ENCODE measurements at regions not wholly inside any gene's neighbourhood (a gene's known extent, or its start where the extent isn't known, plus 50 kb on each side); places are given as distances from the start of the nearest gene placed in this dataset.

DNA sequence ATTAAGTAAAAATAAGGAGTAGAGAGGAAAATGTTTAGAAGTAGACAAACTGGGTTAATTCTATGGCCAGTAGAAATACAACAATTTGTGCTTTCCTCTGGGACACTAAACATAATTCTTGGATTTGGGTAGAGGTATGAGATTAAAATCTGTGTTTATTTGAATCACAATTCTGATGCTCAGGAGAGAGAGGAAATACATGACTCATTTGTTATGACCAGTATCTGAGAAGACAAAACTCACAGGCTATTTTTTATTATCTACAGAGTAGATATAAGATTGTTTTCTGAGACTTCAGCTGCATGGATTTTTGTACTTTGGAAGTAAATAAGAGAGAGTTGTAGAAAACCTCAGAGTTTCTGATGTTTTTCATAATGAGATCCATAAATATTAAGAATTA, 315.7 kb upstream of the CWC22 start:
- Histone ChIP-seq H3K4me3 (ENCODE audit: low read length) (no peak overlapping the region), H3K27ac (ENCODE audit: low read depth, low read length) (no peak overlapping the region), H3K9me3 (ENCODE audit: control insufficient read depth in 2 of 3, low read length in 3 of 3) (no peaks in the 10 kb centered on the region), H3K36me3 (ENCODE audit: control insufficient read depth in 2 of 3, insufficient read depth in 3 of 3, low read length in 3 of 3) (no peaks in the 10 kb centered on the region), H3K27me3 (ENCODE audit: control insufficient read depth in 2 of 2, insufficient read depth in 2 of 2, low read length in 2 of 2) (no peaks in the 10 kb centered on the region), H3K4me1 (ENCODE audit: control insufficient read depth in 2 of 2, insufficient read depth in 2 of 2, low read length in 2 of 2) (no peaks in the 10 kb centered on the region)
- H3K9me3 Mint-ChIP-seq: peaks cover 0 to 24% (median 2%) of the 10 kb centered on the region in 11 donors
- DNase-seq (no peak), ATAC-seq (no peak)
- ChIA-PET POLR2A (no interaction called here), CTCF (no interaction called here)
- H3K36me3 Mint-ChIP-seq: no peaks in the 10 kb centered on the region
- peaks cover 0 to 10% (median 7%) of the 10 kb centered on the region in 5 donors for H3K27me3 Mint-ChIP-seq
- intact Hi-C loops (cut with micrococcal nuclease): no loop called here
- no peak overlapping the region for H3K27ac Mint-ChIP-seq
- H3K4me3 Mint-ChIP-seq: no peak overlapping the region
- H3K4me1 Mint-ChIP-seq: no peaks in the 10 kb centered on the region

DNA sequence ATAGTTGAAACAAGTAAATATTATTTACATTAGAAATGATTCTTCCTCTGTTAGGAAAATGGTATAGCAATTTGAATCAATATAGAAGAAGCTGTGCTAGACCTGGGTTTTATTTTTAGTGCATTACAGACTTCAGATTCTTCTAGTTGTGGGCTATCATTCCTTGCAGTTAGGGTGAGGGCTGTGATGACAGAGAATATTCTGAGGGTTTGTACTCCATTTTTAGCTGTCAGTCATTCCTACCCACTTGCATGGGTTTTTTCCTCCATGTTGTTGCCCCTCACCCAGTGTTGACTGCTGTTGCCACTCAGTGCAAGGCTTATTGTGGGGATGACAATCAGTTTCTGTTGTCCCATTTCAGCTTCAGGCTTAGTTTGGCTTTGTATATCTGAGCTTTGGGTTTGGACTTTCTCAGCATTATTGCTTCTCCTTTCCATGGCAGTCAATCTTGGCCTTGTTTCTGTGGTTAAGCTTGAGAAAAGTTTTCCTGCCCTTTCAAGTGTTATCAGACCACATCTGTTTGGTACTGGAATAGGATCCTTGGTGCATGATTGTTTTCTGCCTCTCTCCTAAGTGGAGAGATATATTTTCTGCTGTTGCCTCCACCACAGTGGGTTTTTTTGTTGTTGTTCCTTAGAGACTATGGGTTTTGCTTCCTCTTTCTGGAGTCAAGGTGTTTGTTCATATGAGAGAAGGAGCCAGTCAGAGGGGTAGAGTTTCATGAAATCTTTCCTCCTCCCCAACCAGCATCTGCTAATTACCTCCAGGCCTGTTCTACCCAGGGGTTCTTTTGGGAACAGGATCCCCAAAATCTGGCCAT, 312.7 kb upstream of the CWC22 start:
- no peak overlapping the region for H3K27ac ChIP-seq (ENCODE audit: low read depth, low read length)
- H3K36me3 Mint-ChIP-seq: no peaks in the 10 kb centered on the region
- no peak overlapping the region for H3K4me3 Mint-ChIP-seq
- intact Hi-C loops (cut with micrococcal nuclease): no loop called here
- no peaks in the 10 kb centered on the region for H3K27me3 Mint-ChIP-seq
- ChIA-PET POLR2A (no interaction called here), CTCF (no interaction called here)
- DNase-seq: no peak
- H3K9me3 ChIP-seq (ENCODE audit: control insufficient read depth in 2 of 3, low read length in 3 of 3): no peaks in the 10 kb centered on the region
- no peak overlapping the region for H3K4me3 ChIP-seq (ENCODE audit: low read length)
- no peak overlapping the region for H3K27ac Mint-ChIP-seq
- ATAC-seq: no peak
- H3K4me1 ChIP-seq (ENCODE audit: control insufficient read depth in 2 of 2, insufficient read depth in 2 of 2, low read length in 2 of 2): no peaks in the 10 kb centered on the region
- no peaks in the 10 kb centered on the region for H3K27me3 ChIP-seq (ENCODE audit: control insufficient read depth in 2 of 2, insufficient read depth in 2 of 2, low read length in 2 of 2)
- no peaks in the 10 kb centered on the region for H3K36me3 ChIP-seq (ENCODE audit: control insufficient read depth in 2 of 3, insufficient read depth in 3 of 3, low read length in 3 of 3)
- H3K9me3 Mint-ChIP-seq: peaks cover 0 to 17% (median 3%) of the 10 kb centered on the region in 11 donors
- no peaks in the 10 kb centered on the region for H3K4me1 Mint-ChIP-seq

DNA sequence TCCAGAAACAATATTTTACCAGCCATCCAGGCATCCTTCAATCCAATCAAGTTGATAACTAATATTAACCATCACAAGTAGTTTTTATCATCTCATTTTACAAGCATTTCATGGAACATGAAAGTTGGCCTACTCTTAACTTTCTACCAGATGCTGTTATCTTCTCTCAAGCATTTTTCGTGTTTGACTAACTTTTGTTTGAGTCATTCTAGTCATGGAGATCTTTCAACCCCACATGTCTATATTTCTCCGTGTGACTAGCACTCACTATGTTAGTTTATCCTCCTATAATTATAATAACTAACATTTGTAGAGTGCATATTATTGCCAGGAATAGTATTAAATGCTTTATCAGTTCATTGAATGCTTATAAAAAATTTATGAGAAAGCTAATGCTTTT, 307.0 kb upstream of the CWC22 start:
- Mint-ChIP-seq H3K4me3 (no peak overlapping the region), H3K9me3 (peaks cover 0 to 8% (median 0%) of the 10 kb centered on the region in 11 donors), H3K36me3 (no peaks in the 10 kb centered on the region), H3K4me1 (no peaks in the 10 kb centered on the region), H3K27ac (no peak overlapping the region), H3K27me3 (peaks cover 0 to 3% (median 0%) of the 10 kb centered on the region in 5 donors)
- no peaks in the 10 kb centered on the region for H3K9me3 ChIP-seq (ENCODE audit: control insufficient read depth in 2 of 3, low read length in 3 of 3)
- ChIA-PET POLR2A (no interaction called here), CTCF (no interaction called here)
- no peak overlapping the region for H3K4me3 ChIP-seq (ENCODE audit: low read length)
- no peaks in the 10 kb centered on the region for H3K27me3 ChIP-seq (ENCODE audit: control insufficient read depth in 2 of 2, insufficient read depth in 2 of 2, low read length in 2 of 2)
- H3K4me1 ChIP-seq (ENCODE audit: control insufficient read depth in 2 of 2, insufficient read depth in 2 of 2, low read length in 2 of 2): no peaks in the 10 kb centered on the region
- H3K36me3 ChIP-seq (ENCODE audit: control insufficient read depth in 2 of 3, insufficient read depth in 3 of 3, low read length in 3 of 3): no peaks in the 10 kb centered on the region
- intact Hi-C loops (cut with micrococcal nuclease): no loop called here
- no peak for ATAC-seq
- DNase-seq: no peak
- H3K27ac ChIP-seq (ENCODE audit: low read depth, low read length): no peak overlapping the region

DNA sequence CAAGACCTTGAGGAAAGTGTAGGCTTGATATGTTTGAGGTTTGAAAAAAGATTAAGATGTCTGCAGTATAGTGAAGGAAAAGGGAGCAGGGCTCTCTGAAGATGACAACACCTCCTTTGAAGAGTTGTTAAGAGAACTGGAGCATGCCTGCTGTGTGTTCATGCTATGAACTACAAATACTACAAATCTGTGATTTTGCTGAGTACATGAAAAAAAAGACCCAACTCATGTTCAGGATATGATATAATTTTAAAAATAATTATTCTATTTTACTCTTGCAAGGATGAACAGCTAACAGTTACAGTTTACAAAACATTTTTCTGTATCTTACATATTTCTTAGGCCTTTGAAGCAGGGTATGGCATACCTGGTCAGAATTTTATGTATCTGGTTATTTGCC, 305.4 kb upstream of the CWC22 start:
- Mint-ChIP-seq H3K9me3 (peaks cover 0 to 6% (median 0%) of the 10 kb centered on the region in 11 donors), H3K4me1 (no peaks in the 10 kb centered on the region), H3K27me3 (peaks cover 0 to 3% (median 0%) of the 10 kb centered on the region in 5 donors), H3K27ac (no peak overlapping the region), H3K4me3 (no peak overlapping the region), H3K36me3 (no peaks in the 10 kb centered on the region)
- H3K9me3 ChIP-seq (ENCODE audit: control insufficient read depth in 2 of 3, low read length in 3 of 3): no peaks in the 10 kb centered on the region
- no peaks in the 10 kb centered on the region for H3K4me1 ChIP-seq (ENCODE audit: control insufficient read depth in 2 of 2, insufficient read depth in 2 of 2, low read length in 2 of 2)
- H3K27me3 ChIP-seq (ENCODE audit: control insufficient read depth in 2 of 2, insufficient read depth in 2 of 2, low read length in 2 of 2): no peaks in the 10 kb centered on the region
- POLR2A ChIA-PET: no interaction called here
- H3K4me3 ChIP-seq (ENCODE audit: low read length): no peak overlapping the region
- no peak for DNase-seq
- no peak overlapping the region for H3K27ac ChIP-seq (ENCODE audit: low read depth, low read length)
- no peaks in the 10 kb centered on the region for H3K36me3 ChIP-seq (ENCODE audit: control insufficient read depth in 2 of 3, insufficient read depth in 3 of 3, low read length in 3 of 3)
- CTCF ChIA-PET: no interaction called here
- no peak for ATAC-seq
- intact Hi-C loops (cut with micrococcal nuclease): no loop called here

DNA sequence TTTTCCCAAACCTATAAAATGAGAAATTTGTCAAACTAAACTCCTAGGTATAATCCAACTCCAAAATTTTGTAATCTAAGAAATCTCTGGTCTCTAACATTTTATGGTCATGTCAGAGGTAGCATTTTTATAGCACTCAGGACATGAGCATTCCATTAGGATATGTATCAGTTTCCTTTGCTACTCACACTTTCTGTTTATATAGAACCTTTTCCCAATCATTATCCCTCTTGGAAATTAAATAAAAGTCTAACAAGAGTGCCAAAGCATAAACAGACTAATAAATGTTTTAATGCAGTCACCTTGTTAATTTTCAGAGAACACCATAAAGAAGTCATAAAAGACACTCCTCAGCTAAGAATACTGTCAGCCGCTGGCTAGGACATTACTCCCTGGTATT, 300.0 kb upstream of the CWC22 start:
- H3K36me3 Mint-ChIP-seq: no peaks in the 10 kb centered on the region
- Histone ChIP-seq H3K27ac (ENCODE audit: low read depth, low read length) (no peak overlapping the region), H3K4me1 (ENCODE audit: control insufficient read depth in 2 of 2, insufficient read depth in 2 of 2, low read length in 2 of 2) (no peaks in the 10 kb centered on the region), H3K36me3 (ENCODE audit: control insufficient read depth in 2 of 3, insufficient read depth in 3 of 3, low read length in 3 of 3) (no peaks in the 10 kb centered on the region), H3K9me3 (ENCODE audit: control insufficient read depth in 2 of 3, low read length in 3 of 3) (no peaks in the 10 kb centered on the region), H3K27me3 (ENCODE audit: control insufficient read depth in 2 of 2, insufficient read depth in 2 of 2, low read length in 2 of 2) (no peaks in the 10 kb centered on the region), H3K4me3 (ENCODE audit: low read length) (no peak overlapping the region)
- H3K9me3 Mint-ChIP-seq: peaks cover 0 to 4% (median 0%) of the 10 kb centered on the region in 11 donors
- ChIA-PET POLR2A (no interaction called here), CTCF (no interaction called here)
- H3K27me3 Mint-ChIP-seq: peaks cover 0 to 3% (median 0%) of the 10 kb centered on the region in 5 donors
- H3K27ac Mint-ChIP-seq: no peak overlapping the region
- intact Hi-C loops (cut with micrococcal nuclease): no loop called here
- ATAC-seq (no peak), DNase-seq (no peak)
- no peak overlapping the region for H3K4me3 Mint-ChIP-seq
- no peaks in the 10 kb centered on the region for H3K4me1 Mint-ChIP-seq

DNA sequence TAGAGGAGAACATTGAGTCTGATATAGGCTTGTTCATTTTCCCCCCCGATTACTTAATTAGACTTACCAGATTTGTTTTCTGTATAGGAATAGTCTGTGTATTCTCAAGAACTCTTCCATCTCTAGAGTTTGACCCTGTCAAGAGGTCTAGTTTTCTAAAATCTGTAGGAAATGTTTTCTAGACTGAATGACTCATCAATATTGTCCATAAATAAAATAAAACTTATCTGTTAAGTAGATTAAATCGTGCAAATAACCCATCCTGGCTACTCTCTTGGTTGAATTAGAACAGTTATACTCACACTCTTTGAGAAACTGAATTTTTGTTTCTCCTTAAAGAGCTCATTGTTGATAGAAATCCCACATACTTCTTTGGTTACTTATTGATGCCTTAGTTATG, 299.2 kb upstream of the CWC22 start:
- Mint-ChIP-seq H3K4me3 (no peak overlapping the region), H3K27ac (no peak overlapping the region), H3K4me1 (no peaks in the 10 kb centered on the region), H3K27me3 (peaks cover 0 to 4% (median 0%) of the 10 kb centered on the region in 5 donors), H3K9me3 (peaks cover 0 to 9% (median 0%) of the 10 kb centered on the region in 11 donors), H3K36me3 (no peaks in the 10 kb centered on the region)
- H3K27me3 ChIP-seq (ENCODE audit: control insufficient read depth in 2 of 2, insufficient read depth in 2 of 2, low read length in 2 of 2): no peaks in the 10 kb centered on the region
- CTCF ChIA-PET: no interaction called here
- H3K4me3 ChIP-seq (ENCODE audit: low read length): no peak overlapping the region
- no peak overlapping the region for H3K27ac ChIP-seq (ENCODE audit: low read depth, low read length)
- POLR2A ChIA-PET: no interaction called here
- no peaks in the 10 kb centered on the region for H3K9me3 ChIP-seq (ENCODE audit: control insufficient read depth in 2 of 3, low read length in 3 of 3)
- ATAC-seq (no peak), DNase-seq (no peak)
- H3K36me3 ChIP-seq (ENCODE audit: control insufficient read depth in 2 of 3, insufficient read depth in 3 of 3, low read length in 3 of 3): no peaks in the 10 kb centered on the region
- intact Hi-C loops (cut with micrococcal nuclease): no loop called here
- no peaks in the 10 kb centered on the region for H3K4me1 ChIP-seq (ENCODE audit: control insufficient read depth in 2 of 2, insufficient read depth in 2 of 2, low read length in 2 of 2)

All from naive thymus-derived CD4-positive, alpha-beta T cell (primary cell).